Kidney (tissue), 13 donors: ENCODE measurements at regions not wholly inside any gene's neighbourhood (a gene's known extent, or its start where the extent isn't known, plus 50 kb on each side); places are given as distances from the start of the nearest gene placed in this dataset.

ENCODE experiments used
- DNase-seq, 5 donors: peaks; one replicate each; pipeline ENCODE4 v3.0.0-alpha.2; 2013 to 2020
- FAIRE-seq: peaks from 2 replicates; lab custom pipeline; 2012; peaks lifted over from hg19 to GRCh38; lab: Jason Lieb, UNC
- H3K27ac ChIP-seq, 2 donors: one replicate each; pipeline ENCODE4 v1.7.0; 2013; ENCODE audit warnings: low read depth in 2 of 2, low read length in 2 of 2, inconsistent platforms in 1 of 2
- H3K27me3 ChIP-seq: one replicate; pipeline ENCODE4 v1.7.1; 2013; ENCODE audit warnings: low read length, inconsistent platforms; ENCODE audit not compliant: control insufficient read depth, insufficient read depth
- H3K36me3 ChIP-seq, 3 donors: one replicate each; pipeline versions ENCODE4 v1.7.0 to v1.7.1; 2013; ENCODE audit warnings: low read length in 3 of 3, control low read depth in 1 of 3, inconsistent platforms in 1 of 3; ENCODE audit not compliant: insufficient read depth in 3 of 3, control insufficient read depth in 2 of 3
- H3K4me1 ChIP-seq, 3 donors: one replicate each; pipeline versions ENCODE4 v1.7.0 to v1.7.1; 2013; ENCODE audit warnings: low read length in 3 of 3, inconsistent platforms in 1 of 3, low read depth in 1 of 3; ENCODE audit not compliant: control insufficient read depth in 2 of 3, insufficient read depth in 2 of 3
- H3K4me3 ChIP-seq, 3 donors: one replicate each; pipeline versions ENCODE4 v1.7.0 to v1.8.1; 2013; ENCODE audit warnings: low read length in 3 of 3, control low read depth in 1 of 3, inconsistent platforms in 1 of 3
- H3K9ac ChIP-seq, 3 donors: one replicate each; pipeline versions ENCODE4 v1.7.0 to v1.7.1; 2013; ENCODE audit warnings: low read length in 3 of 3, control low read depth in 1 of 3, inconsistent platforms in 1 of 3
- H3K9me3 ChIP-seq, 3 donors: one replicate each; pipeline versions ENCODE4 v1.7.0 to v1.7.1; 2013; ENCODE audit warnings: low read length in 3 of 3, control low read depth in 1 of 3, inconsistent platforms in 1 of 3; ENCODE audit not compliant: control insufficient read depth in 2 of 3, insufficient read depth in 1 of 3
- intact Hi-C: fragments of 100-400 bp; cut with DNase I; formaldehyde crosslinking; loops from one replicate; pipeline ENCODE4 v1.11.1; 2022
- TF ChIP-seq, protein P1 (sequence below): IDR thresholded peaks from 3 replicates; pipeline ENCODE4 v1.5.1; 2012; ENCODE audit warnings: mild to moderate bottlenecking, moderate library complexity, borderline replicate concordance; ENCODE audit not compliant: insufficient read depth; ENCODE audit errors: extremely low read depth
- donor health status: control.
- donor health status: control.
- donor health status: control.
- donor health status: control.
- donor health status: control.
- donor health status: DM: yes; HTN: yes; CAD: no.
- donor health status: Normal renal cell carcinoma (clear cell type).

DNA sequence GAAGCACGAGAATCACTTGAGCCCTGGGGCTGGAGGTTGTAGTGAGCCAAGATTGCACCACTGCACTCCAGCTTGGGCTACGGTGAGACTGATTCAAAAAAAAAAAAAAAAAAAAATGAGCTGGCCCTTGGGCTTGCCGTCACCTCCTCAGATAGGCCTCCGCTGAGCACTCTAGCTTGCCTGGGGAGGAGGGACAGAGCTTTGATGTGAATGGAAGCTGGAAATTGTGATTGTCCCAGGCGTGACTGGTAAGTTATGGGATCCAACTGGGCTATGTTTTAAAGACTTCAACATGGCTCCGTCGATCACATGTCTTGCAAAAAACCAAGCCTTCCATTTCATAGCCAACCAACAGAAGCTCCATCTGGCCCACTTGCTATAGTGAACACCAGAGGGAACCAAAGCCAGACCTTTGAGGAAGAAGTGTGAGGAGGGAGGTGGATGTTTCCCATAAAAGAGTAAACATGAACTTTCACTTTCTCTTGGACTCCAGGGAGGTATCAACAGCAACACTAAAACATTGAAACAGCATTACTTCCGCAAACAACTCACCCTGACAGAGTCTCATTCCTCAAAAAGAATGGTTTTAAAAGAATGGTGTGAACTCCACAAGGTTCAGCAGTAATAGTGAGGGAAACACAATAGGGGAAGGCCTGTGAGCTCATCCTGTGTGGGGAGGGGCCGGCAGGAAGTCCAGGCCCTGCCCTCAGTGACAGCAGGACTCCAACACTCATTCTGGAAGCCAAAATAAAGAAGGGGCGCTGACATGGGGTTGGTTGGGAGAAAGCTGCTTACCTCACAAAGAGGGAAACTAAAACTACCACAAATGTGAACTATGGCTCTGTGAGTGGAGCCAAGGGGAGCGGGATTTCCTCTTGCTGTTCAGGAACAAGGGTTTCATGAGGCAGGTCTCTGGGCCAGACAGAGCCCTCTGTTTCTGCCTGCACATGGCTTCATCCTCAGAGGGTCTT is 59.2 kb upstream of the IL12A start:
- no peaks in the 10 kb centered on the region for H3K4me1 ChIP-seq
- intact Hi-C loops = no loop called here
- peak overlapping the region in 1 of 2 donors; percentile 57 for H3K27ac ChIP-seq
- no peaks in the 10 kb centered on the region for H3K36me3 ChIP-seq
- no peak overlapping the region for H3K9ac ChIP-seq
- no peak for FAIRE-seq
- no peak overlapping the region for H3K4me3 ChIP-seq
- H3K27me3 ChIP-seq = no peaks in the 10 kb centered on the region
- peaks cover 0 to 8% (median 0%) of the 10 kb centered on the region in 3 donors for H3K9me3 ChIP-seq
- peak in 3 of 5 donors; percentile 16 to 80 (median 36) for DNase-seq
- TF ChIP-seq, protein P1, sequence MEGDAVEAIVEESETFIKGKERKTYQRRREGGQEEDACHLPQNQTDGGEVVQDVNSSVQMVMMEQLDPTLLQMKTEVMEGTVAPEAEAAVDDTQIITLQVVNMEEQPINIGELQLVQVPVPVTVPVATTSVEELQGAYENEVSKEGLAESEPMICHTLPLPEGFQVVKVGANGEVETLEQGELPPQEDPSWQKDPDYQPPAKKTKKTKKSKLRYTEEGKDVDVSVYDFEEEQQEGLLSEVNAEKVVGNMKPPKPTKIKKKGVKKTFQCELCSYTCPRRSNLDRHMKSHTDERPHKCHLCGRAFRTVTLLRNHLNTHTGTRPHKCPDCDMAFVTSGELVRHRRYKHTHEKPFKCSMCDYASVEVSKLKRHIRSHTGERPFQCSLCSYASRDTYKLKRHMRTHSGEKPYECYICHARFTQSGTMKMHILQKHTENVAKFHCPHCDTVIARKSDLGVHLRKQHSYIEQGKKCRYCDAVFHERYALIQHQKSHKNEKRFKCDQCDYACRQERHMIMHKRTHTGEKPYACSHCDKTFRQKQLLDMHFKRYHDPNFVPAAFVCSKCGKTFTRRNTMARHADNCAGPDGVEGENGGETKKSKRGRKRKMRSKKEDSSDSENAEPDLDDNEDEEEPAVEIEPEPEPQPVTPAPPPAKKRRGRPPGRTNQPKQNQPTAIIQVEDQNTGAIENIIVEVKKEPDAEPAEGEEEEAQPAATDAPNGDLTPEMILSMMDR = peak; percentile 7

DNA sequence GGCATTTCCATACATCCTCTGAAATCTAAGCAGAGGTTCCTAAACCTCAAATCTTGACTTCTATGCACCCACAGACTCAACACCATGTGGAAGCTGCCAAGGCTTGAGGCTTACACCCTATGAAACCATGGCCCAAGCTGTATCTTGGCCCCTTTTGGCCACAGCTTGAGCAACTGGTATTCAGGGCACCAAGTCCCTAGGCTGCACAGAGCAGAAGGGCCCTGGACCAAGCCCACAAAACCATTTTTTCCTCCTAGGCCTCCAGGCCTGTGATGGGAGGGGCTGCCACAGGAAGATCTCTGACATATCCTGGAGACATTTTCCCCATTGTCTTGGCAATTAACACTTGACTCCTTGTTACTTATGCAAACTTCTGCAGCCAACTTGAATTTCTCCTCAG is 54.4 kb upstream of the IL12A start:
- H3K27me3 ChIP-seq = no peaks in the 10 kb centered on the region
- H3K4me1 ChIP-seq = no peaks in the 10 kb centered on the region
- TF ChIP-seq, protein P1 = no peak
- no peak overlapping the region for H3K9ac ChIP-seq
- H3K9me3 ChIP-seq = peaks cover 0 to 8% (median 0%) of the 10 kb centered on the region in 3 donors
- DNase-seq (no peak), FAIRE-seq (no peak)
- H3K4me3 ChIP-seq = no peak overlapping the region
- intact Hi-C loops = no loop called here
- no peak overlapping the region for H3K27ac ChIP-seq
- no peaks in the 10 kb centered on the region for H3K36me3 ChIP-seq

DNA sequence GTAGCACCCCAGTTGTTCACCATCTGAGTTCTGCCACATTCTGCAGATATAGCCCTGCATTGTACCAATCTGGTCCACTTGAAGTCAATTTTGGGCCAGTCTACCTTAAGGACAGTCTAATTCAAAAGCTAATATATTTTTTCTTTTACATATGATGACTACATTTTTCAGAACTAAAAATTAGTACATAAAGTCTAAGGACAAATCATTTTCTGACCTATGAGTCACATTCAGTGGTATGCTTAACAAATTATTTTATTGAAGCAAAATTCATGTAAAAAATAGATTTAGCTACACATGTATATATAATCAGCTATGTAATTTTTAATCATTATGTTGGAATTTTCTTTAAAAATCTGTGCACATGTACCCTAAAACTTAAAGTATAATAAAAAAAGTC is 52.1 kb upstream of the IL12A start:
- H3K9me3 ChIP-seq = peaks cover 0 to 8% (median 0%) of the 10 kb centered on the region in 3 donors
- no peak for DNase-seq
- no peaks in the 10 kb centered on the region for H3K36me3 ChIP-seq
- H3K27me3 ChIP-seq = no peaks in the 10 kb centered on the region
- H3K27ac ChIP-seq = no peak overlapping the region
- H3K4me3 ChIP-seq = no peak overlapping the region
- no peak for FAIRE-seq
- H3K4me1 ChIP-seq = no peaks in the 10 kb centered on the region
- H3K9ac ChIP-seq = no peak overlapping the region
- TF ChIP-seq, protein P1 = no peak
- intact Hi-C loops = no loop called here
